ENCODE measurements at regions not wholly inside any gene's neighbourhood (a gene's known extent, or its start where the extent isn't known, plus 50 kb on each side); places are given as distances from the start of the nearest gene placed in this dataset.

DNA sequence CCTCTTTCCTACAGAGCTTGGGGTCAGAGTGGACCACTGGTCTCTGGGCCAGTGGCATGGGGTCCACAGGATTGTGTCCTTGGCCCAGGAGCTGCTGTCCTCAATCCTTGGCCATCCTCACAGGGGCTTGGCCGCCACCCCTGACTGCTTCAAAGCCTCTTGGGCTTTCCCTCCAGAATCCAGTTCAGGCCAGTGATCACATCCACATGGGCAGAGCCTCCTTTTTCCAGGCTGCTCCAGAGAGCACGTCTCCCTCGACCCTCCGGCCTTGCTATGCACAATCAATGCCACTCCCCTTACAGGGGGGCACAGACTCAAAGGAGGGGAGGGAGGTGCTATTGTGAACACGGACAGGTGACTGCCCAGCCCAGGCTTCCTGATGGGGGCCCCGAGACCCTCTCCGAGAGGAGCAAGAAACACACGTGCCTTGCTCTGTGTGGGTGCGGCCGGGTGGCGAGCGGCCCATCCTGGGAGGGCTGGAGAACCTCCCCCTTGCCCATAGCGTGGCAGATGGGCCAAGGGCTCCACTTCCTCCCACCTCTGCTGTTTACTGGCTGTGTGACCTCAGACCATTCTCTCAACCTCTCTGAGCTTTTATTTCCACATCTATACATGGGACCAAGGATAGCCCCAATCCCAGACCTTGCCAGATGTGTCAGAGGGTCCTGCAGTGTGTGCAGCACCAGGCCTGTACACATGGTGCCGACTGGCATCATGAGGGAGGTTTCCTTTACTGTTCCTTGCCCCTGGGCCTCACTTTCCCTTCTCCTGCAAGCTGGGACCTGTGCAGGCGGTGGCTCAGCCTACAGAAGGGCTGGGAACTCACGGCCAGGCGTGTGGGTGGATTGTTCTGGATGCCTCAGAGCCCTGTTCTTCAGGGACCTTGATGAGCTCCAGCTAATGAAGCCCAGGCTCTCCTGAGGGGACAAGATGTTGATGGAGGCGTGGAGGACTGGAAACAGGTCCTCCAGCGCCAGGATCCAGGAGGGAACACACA is 229.0 kb upstream of the GSE1 start:
- TF ChIP-seq, protein P1, sequence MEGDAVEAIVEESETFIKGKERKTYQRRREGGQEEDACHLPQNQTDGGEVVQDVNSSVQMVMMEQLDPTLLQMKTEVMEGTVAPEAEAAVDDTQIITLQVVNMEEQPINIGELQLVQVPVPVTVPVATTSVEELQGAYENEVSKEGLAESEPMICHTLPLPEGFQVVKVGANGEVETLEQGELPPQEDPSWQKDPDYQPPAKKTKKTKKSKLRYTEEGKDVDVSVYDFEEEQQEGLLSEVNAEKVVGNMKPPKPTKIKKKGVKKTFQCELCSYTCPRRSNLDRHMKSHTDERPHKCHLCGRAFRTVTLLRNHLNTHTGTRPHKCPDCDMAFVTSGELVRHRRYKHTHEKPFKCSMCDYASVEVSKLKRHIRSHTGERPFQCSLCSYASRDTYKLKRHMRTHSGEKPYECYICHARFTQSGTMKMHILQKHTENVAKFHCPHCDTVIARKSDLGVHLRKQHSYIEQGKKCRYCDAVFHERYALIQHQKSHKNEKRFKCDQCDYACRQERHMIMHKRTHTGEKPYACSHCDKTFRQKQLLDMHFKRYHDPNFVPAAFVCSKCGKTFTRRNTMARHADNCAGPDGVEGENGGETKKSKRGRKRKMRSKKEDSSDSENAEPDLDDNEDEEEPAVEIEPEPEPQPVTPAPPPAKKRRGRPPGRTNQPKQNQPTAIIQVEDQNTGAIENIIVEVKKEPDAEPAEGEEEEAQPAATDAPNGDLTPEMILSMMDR (IDR thresholded peaks at IDR 0.05), result no peak
- no peak for TF ChIP-seq POLR2A (IDR thresholded peaks at IDR 0.05)

Measured in heart left ventricle (tissue), 13 donors.